ENCODE measurements at regions not wholly inside any gene's neighbourhood (a gene's known extent, or its start where the extent isn't known, plus 50 kb on each side); places are given as distances from the start of the nearest gene placed in this dataset.

GRCh38 chr4:24303926-24304325 is 280.4 kb downstream of the DHX15 start:
- FAIRE-seq, result no peak
- no peak for DNase-seq (ENCODE audit: insufficient read length, low spot score)

- DNase-seq (ENCODE audit: insufficient read length, low spot score) (no peak), FAIRE-seq (no peak)
Observed at GRCh38 chr4:24298911-24299310, 285.4 kb downstream of the DHX15 start.

GRCh38 chr4:24287096-24287495 is 297.3 kb downstream of the DHX15 start:
- FAIRE-seq (no peak), DNase-seq (ENCODE audit: insufficient read length, low spot score) (no peak)

- DNase-seq (ENCODE audit: insufficient read length, low spot score), result no peak
- no peak for FAIRE-seq
Observed at GRCh38 chr4:24285759-24286158, 298.6 kb downstream of the DHX15 start.

- FAIRE-seq, result no peak
- no peak for DNase-seq (ENCODE audit: insufficient read length, low spot score)
Observed at GRCh38 chr4:24282446-24282845, 301.9 kb downstream of the DHX15 start.

GRCh38 chr4:24279911-24280375 is 304.4 kb downstream of the DHX15 start:
- no peak for FAIRE-seq
- DNase-seq (ENCODE audit: insufficient read length, low spot score), result no peak

GRCh38 chr4:24279469-24279868 is 304.9 kb downstream of the DHX15 start:
- FAIRE-seq (no peak), DNase-seq (ENCODE audit: insufficient read length, low spot score) (no peak)

GRCh38 chr4:24278693-24279092 is 305.7 kb downstream of the DHX15 start:
- DNase-seq (ENCODE audit: insufficient read length, low spot score) (no peak), FAIRE-seq (no peak)

- no peak for DNase-seq (ENCODE audit: insufficient read length, low spot score)
Observed at GRCh38 chr4:24274381-24274941, 309.9 kb downstream of the DHX15 start.

GRCh38 chr4:24273136-24273535 is 311.2 kb downstream of the DHX15 start:
- FAIRE-seq, result no peak
- DNase-seq (ENCODE audit: insufficient read length, low spot score), result no peak

More at GRCh38 chr4:24274381-24274941, 309.9 kb downstream of the DHX15 start:
- no peak for FAIRE-seq

- no peak for DNase-seq (ENCODE audit: insufficient read length, low spot score)
- FAIRE-seq, result no peak
Observed at GRCh38 chr4:24266951-24267722, 317.2 kb downstream of the DHX15 start.

- FAIRE-seq (no peak), DNase-seq (ENCODE audit: insufficient read length, low spot score) (no peak)
Observed at GRCh38 chr4:24265989-24266388, 318.4 kb downstream of the DHX15 start.

- DNase-seq (ENCODE audit: insufficient read length, low spot score) (no peak), FAIRE-seq (no peak)
Observed at GRCh38 chr4:24262616-24263015, 321.7 kb downstream of the DHX15 start.

GRCh38 chr4:24262084-24262483 is 322.3 kb downstream of the DHX15 start:
- FAIRE-seq, result no peak

GRCh38 chr4:24260923-24261564 is 323.3 kb downstream of the DHX15 start:
- no peak for FAIRE-seq

More at GRCh38 chr4:24262084-24262483, 322.3 kb downstream of the DHX15 start:
- DNase-seq (ENCODE audit: insufficient read length, low spot score), result no peak

GRCh38 chr4:24260133-24260715 is 324.1 kb downstream of the DHX15 start:
- FAIRE-seq (no peak), DNase-seq (ENCODE audit: insufficient read length, low spot score) (no peak)

More at GRCh38 chr4:24260923-24261564, 323.3 kb downstream of the DHX15 start:
- peak; percentile 3 for DNase-seq (ENCODE audit: insufficient read length, low spot score)

GRCh38 chr4:24256547-24256946 is 327.8 kb downstream of the DHX15 start:
- DNase-seq (ENCODE audit: insufficient read length, low spot score), result no peak
- no peak for FAIRE-seq

- no peak for FAIRE-seq
- DNase-seq (ENCODE audit: insufficient read length, low spot score), result no peak
Observed at GRCh38 chr4:24256066-24256465, 328.3 kb downstream of the DHX15 start.

- DNase-seq (ENCODE audit: insufficient read length, low spot score) (no peak), FAIRE-seq (no peak)
Observed at GRCh38 chr4:24252121-24252520, 332.2 kb downstream of the DHX15 start.

GRCh38 chr4:24251589-24251988 is 332.8 kb downstream of the DHX15 start:
- no peak for DNase-seq (ENCODE audit: insufficient read length, low spot score)
- no peak for FAIRE-seq

GRCh38 chr4:24249972-24250371 is 334.4 kb downstream of the DHX15 start:
- no peak for FAIRE-seq
- no peak for DNase-seq (ENCODE audit: insufficient read length, low spot score)
